ENCODE measurements at regions not wholly inside any gene's neighbourhood (a gene's known extent, or its start where the extent isn't known, plus 50 kb on each side); places are given as distances from the start of the nearest gene placed in this dataset.

GRCh38 chr18:67790527-67790926, 274.0 kb upstream of the DSEL start:
- no peaks in the 10 kb centered on the region for H3K27me3 ChIP-seq (ENCODE audit: control insufficient read depth in 2 of 2, insufficient read depth in 1 of 2, low read length in 1 of 2)
- WGBS: 93% methylated on average over 3 of the region's 3 CpGs
- no peak for DNase-seq (ENCODE audit: low read depth in 6 of 9, low spot score in 9 of 9)
- H3K36me3 ChIP-seq (ENCODE audit: control insufficient read depth in 2 of 2, insufficient read depth in 2 of 2, low read length in 1 of 2): no peaks in the 10 kb centered on the region
- H3K9me3 ChIP-seq (ENCODE audit: control insufficient read depth in 2 of 2, insufficient read depth in 1 of 2, low read length in 1 of 2): no peaks in the 10 kb centered on the region
- H3K4me1 ChIP-seq (ENCODE audit: control insufficient read depth in 2 of 2, insufficient read depth in 2 of 2, low read length in 2 of 2): no peaks in the 10 kb centered on the region
- no peak overlapping the region for H3K4me3 ChIP-seq (ENCODE audit: low read length in 2 of 2)
- no peak overlapping the region for H3K27ac ChIP-seq (ENCODE audit: low read depth in 1 of 2, low read length in 1 of 2)

GRCh38 chr18:67789165-67789545, 272.6 kb upstream of the DSEL start:
- WGBS: 92% methylated on average over 9 of the region's 9 CpGs

GRCh38 chr18:67788310-67789164, 272.0 kb upstream of the DSEL start:
- no peaks in the 10 kb centered on the region for H3K4me1 ChIP-seq (ENCODE audit: control insufficient read depth in 2 of 2, insufficient read depth in 2 of 2, low read length in 2 of 2)
- H3K27me3 ChIP-seq (ENCODE audit: control insufficient read depth in 2 of 2, insufficient read depth in 1 of 2, low read length in 1 of 2): no peaks in the 10 kb centered on the region
- DNase-seq (ENCODE audit: low read depth in 6 of 9, low spot score in 9 of 9): no peak
- no peak overlapping the region for H3K4me3 ChIP-seq (ENCODE audit: low read length in 2 of 2)
- H3K27ac ChIP-seq (ENCODE audit: low read depth in 1 of 2, low read length in 1 of 2): no peak overlapping the region
- WGBS: 90% methylated on average over 12 of the region's 12 CpGs
- H3K36me3 ChIP-seq (ENCODE audit: control insufficient read depth in 2 of 2, insufficient read depth in 2 of 2, low read length in 1 of 2): no peaks in the 10 kb centered on the region
- no peaks in the 10 kb centered on the region for H3K9me3 ChIP-seq (ENCODE audit: control insufficient read depth in 2 of 2, insufficient read depth in 1 of 2, low read length in 1 of 2)

More at GRCh38 chr18:67789165-67789545, 272.6 kb upstream of the DSEL start:
- Histone ChIP-seq H3K27ac (ENCODE audit: low read depth in 1 of 2, low read length in 1 of 2) (no peak overlapping the region), H3K4me1 (ENCODE audit: control insufficient read depth in 2 of 2, insufficient read depth in 2 of 2, low read length in 2 of 2) (no peaks in the 10 kb centered on the region), H3K27me3 (ENCODE audit: control insufficient read depth in 2 of 2, insufficient read depth in 1 of 2, low read length in 1 of 2) (no peaks in the 10 kb centered on the region), H3K4me3 (ENCODE audit: low read length in 2 of 2) (no peak overlapping the region), H3K36me3 (ENCODE audit: control insufficient read depth in 2 of 2, insufficient read depth in 2 of 2, low read length in 1 of 2) (no peaks in the 10 kb centered on the region), H3K9me3 (ENCODE audit: control insufficient read depth in 2 of 2, insufficient read depth in 1 of 2, low read length in 1 of 2) (no peaks in the 10 kb centered on the region)
- no peak for DNase-seq (ENCODE audit: low read depth in 6 of 9, low spot score in 9 of 9)

- DNase-seq (ENCODE audit: low read depth in 6 of 9, low spot score in 9 of 9): no peak
- H3K4me3 ChIP-seq (ENCODE audit: low read length in 2 of 2): no peak overlapping the region
- no peaks in the 10 kb centered on the region for H3K36me3 ChIP-seq (ENCODE audit: control insufficient read depth in 2 of 2, insufficient read depth in 2 of 2, low read length in 1 of 2)
- 96% methylated on average over 1 of the region's 1 CpG for WGBS
- no peaks in the 10 kb centered on the region for H3K4me1 ChIP-seq (ENCODE audit: control insufficient read depth in 2 of 2, insufficient read depth in 2 of 2, low read length in 2 of 2)
- H3K27ac ChIP-seq (ENCODE audit: low read depth in 1 of 2, low read length in 1 of 2): no peak overlapping the region
- H3K9me3 ChIP-seq (ENCODE audit: control insufficient read depth in 2 of 2, insufficient read depth in 1 of 2, low read length in 1 of 2): no peaks in the 10 kb centered on the region
- H3K27me3 ChIP-seq (ENCODE audit: control insufficient read depth in 2 of 2, insufficient read depth in 1 of 2, low read length in 1 of 2): no peaks in the 10 kb centered on the region
These were observed 266.9 kb upstream of the DSEL start for GRCh38 chr18:67783196-67783946.

GRCh38 chr18:67778016-67778415, 261.5 kb upstream of the DSEL start:
- Histone ChIP-seq H3K9me3 (ENCODE audit: control insufficient read depth in 2 of 2, insufficient read depth in 1 of 2, low read length in 1 of 2) (no peaks in the 10 kb centered on the region), H3K4me1 (ENCODE audit: control insufficient read depth in 2 of 2, insufficient read depth in 2 of 2, low read length in 2 of 2) (no peaks in the 10 kb centered on the region), H3K36me3 (ENCODE audit: control insufficient read depth in 2 of 2, insufficient read depth in 2 of 2, low read length in 1 of 2) (no peaks in the 10 kb centered on the region), H3K27ac (ENCODE audit: low read depth in 1 of 2, low read length in 1 of 2) (no peak overlapping the region), H3K4me3 (ENCODE audit: low read length in 2 of 2) (no peak overlapping the region), H3K27me3 (ENCODE audit: control insufficient read depth in 2 of 2, insufficient read depth in 1 of 2, low read length in 1 of 2) (no peaks in the 10 kb centered on the region)
- DNase-seq (ENCODE audit: low read depth in 6 of 9, low spot score in 9 of 9): no peak
- 77% methylated on average over 3 of the region's 3 CpGs for WGBS

- H3K36me3 ChIP-seq (ENCODE audit: control insufficient read depth in 2 of 2, insufficient read depth in 2 of 2, low read length in 1 of 2): no peaks in the 10 kb centered on the region
- WGBS: 87% methylated on average over 3 of the region's 3 CpGs
- no peaks in the 10 kb centered on the region for H3K27me3 ChIP-seq (ENCODE audit: control insufficient read depth in 2 of 2, insufficient read depth in 1 of 2, low read length in 1 of 2)
- DNase-seq (ENCODE audit: low read depth in 6 of 9, low spot score in 9 of 9): peak in 1 of 9 donors; percentile 1
- no peaks in the 10 kb centered on the region for H3K4me1 ChIP-seq (ENCODE audit: control insufficient read depth in 2 of 2, insufficient read depth in 2 of 2, low read length in 2 of 2)
- no peak overlapping the region for H3K4me3 ChIP-seq (ENCODE audit: low read length in 2 of 2)
- no peak overlapping the region for H3K27ac ChIP-seq (ENCODE audit: low read depth in 1 of 2, low read length in 1 of 2)
- H3K9me3 ChIP-seq (ENCODE audit: control insufficient read depth in 2 of 2, insufficient read depth in 1 of 2, low read length in 1 of 2): no peaks in the 10 kb centered on the region
These were observed 260.4 kb upstream of the DSEL start for GRCh38 chr18:67776929-67777328.

- H3K4me3 ChIP-seq (ENCODE audit: low read length in 2 of 2): no peak overlapping the region
- no peaks in the 10 kb centered on the region for H3K36me3 ChIP-seq (ENCODE audit: control insufficient read depth in 2 of 2, insufficient read depth in 2 of 2, low read length in 1 of 2)
- no peak overlapping the region for H3K27ac ChIP-seq (ENCODE audit: low read depth in 1 of 2, low read length in 1 of 2)
- DNase-seq (ENCODE audit: low read depth in 6 of 9, low spot score in 9 of 9): no peak
- H3K27me3 ChIP-seq (ENCODE audit: control insufficient read depth in 2 of 2, insufficient read depth in 1 of 2, low read length in 1 of 2): no peaks in the 10 kb centered on the region
- no peaks in the 10 kb centered on the region for H3K4me1 ChIP-seq (ENCODE audit: control insufficient read depth in 2 of 2, insufficient read depth in 2 of 2, low read length in 2 of 2)
- 90% methylated on average over 2 of the region's 2 CpGs for WGBS
- no peaks in the 10 kb centered on the region for H3K9me3 ChIP-seq (ENCODE audit: control insufficient read depth in 2 of 2, insufficient read depth in 1 of 2, low read length in 1 of 2)
These were observed 254.8 kb upstream of the DSEL start for GRCh38 chr18:67771271-67771670.

GRCh38 chr18:67770520-67770919, 254.0 kb upstream of the DSEL start:
- no peaks in the 10 kb centered on the region for H3K4me1 ChIP-seq (ENCODE audit: control insufficient read depth in 2 of 2, insufficient read depth in 2 of 2, low read length in 2 of 2)
- no peak for DNase-seq (ENCODE audit: low read depth in 6 of 9, low spot score in 9 of 9)
- 65% methylated on average over 5 of the region's 5 CpGs for WGBS

GRCh38 chr18:67766930-67767329, 250.4 kb upstream of the DSEL start:
- no peaks in the 10 kb centered on the region for H3K9me3 ChIP-seq (ENCODE audit: control insufficient read depth in 2 of 2, insufficient read depth in 1 of 2, low read length in 1 of 2)
- no peak overlapping the region for H3K4me3 ChIP-seq (ENCODE audit: low read length in 2 of 2)
- no peak for DNase-seq (ENCODE audit: low read depth in 6 of 9, low spot score in 9 of 9)
- no peaks in the 10 kb centered on the region for H3K4me1 ChIP-seq (ENCODE audit: control insufficient read depth in 2 of 2, insufficient read depth in 2 of 2, low read length in 2 of 2)
- H3K27ac ChIP-seq (ENCODE audit: low read depth in 1 of 2, low read length in 1 of 2): no peak overlapping the region
- no peaks in the 10 kb centered on the region for H3K27me3 ChIP-seq (ENCODE audit: control insufficient read depth in 2 of 2, insufficient read depth in 1 of 2, low read length in 1 of 2)
- H3K36me3 ChIP-seq (ENCODE audit: control insufficient read depth in 2 of 2, insufficient read depth in 2 of 2, low read length in 1 of 2): no peaks in the 10 kb centered on the region

More at GRCh38 chr18:67770520-67770919, 254.0 kb upstream of the DSEL start:
- H3K27me3 ChIP-seq (ENCODE audit: control insufficient read depth in 2 of 2, insufficient read depth in 1 of 2, low read length in 1 of 2): no peaks in the 10 kb centered on the region
- no peak overlapping the region for H3K27ac ChIP-seq (ENCODE audit: low read depth in 1 of 2, low read length in 1 of 2)
- H3K4me3 ChIP-seq (ENCODE audit: low read length in 2 of 2): no peak overlapping the region
- no peaks in the 10 kb centered on the region for H3K9me3 ChIP-seq (ENCODE audit: control insufficient read depth in 2 of 2, insufficient read depth in 1 of 2, low read length in 1 of 2)
- no peaks in the 10 kb centered on the region for H3K36me3 ChIP-seq (ENCODE audit: control insufficient read depth in 2 of 2, insufficient read depth in 2 of 2, low read length in 1 of 2)
